Mammary epithelial cell (primary cell): ENCODE measurements at regions not wholly inside any gene's neighbourhood (a gene's known extent, or its start where the extent isn't known, plus 50 kb on each side); places are given as distances from the start of the nearest gene placed in this dataset.

Experiments used
- EZH2 ChIP-seq: IDR thresholded peaks from 2 replicates; pipeline ENCODE4 v1.6.1; 2012; ENCODE audit warnings: low read length, inconsistent platforms, borderline replicate concordance
- TF ChIP-seq, protein P1 (sequence below), 2 donors: IDR thresholded peaks in 1 of 2; conservative IDR thresholded peaks in 1 of 2; 2 replicates each; pipeline ENCODE4 v1.5.1; 2011 to 2012; ENCODE audit warnings: inconsistent platforms in 2 of 2, low read length in 2 of 2, mild to moderate bottlenecking in 2 of 2, control low read depth in 1 of 2, low read depth in 1 of 2; ENCODE audit not compliant: insufficient read depth in 1 of 2; ENCODE audit errors: extremely low read depth in 1 of 2

DNA sequence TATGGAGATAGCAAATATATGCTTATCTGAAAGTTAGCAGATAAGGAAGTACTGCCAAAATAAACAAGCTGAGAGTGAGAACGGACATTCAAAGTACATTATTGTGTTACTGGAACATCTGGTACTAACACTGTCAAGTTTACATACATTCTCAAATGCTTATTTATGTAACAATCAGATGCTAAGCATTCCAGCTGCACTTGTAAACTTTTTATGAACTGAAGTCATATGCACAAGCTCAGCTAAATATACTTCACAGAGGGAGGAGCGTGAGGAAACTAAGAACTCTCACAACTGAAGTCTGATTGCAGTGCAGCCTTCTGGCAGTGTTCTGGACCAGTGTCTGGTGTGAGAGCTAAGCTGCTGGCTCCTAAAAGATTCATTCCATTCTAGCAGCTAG lies 223.7 kb upstream of the NANOGP8 start:
- TF ChIP-seq EZH2, result no peak
- TF ChIP-seq, protein P1, sequence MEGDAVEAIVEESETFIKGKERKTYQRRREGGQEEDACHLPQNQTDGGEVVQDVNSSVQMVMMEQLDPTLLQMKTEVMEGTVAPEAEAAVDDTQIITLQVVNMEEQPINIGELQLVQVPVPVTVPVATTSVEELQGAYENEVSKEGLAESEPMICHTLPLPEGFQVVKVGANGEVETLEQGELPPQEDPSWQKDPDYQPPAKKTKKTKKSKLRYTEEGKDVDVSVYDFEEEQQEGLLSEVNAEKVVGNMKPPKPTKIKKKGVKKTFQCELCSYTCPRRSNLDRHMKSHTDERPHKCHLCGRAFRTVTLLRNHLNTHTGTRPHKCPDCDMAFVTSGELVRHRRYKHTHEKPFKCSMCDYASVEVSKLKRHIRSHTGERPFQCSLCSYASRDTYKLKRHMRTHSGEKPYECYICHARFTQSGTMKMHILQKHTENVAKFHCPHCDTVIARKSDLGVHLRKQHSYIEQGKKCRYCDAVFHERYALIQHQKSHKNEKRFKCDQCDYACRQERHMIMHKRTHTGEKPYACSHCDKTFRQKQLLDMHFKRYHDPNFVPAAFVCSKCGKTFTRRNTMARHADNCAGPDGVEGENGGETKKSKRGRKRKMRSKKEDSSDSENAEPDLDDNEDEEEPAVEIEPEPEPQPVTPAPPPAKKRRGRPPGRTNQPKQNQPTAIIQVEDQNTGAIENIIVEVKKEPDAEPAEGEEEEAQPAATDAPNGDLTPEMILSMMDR (conservative IDR thresholded peaks at IDR 0.05 in 1 of 2, IDR thresholded peaks at IDR 0.05 in 1 of 2; ENCODE audit: extremely low read depth in 1 of 2, insufficient read depth in 1 of 2, low read depth in 1 of 2, low read length in 2 of 2), result no peak
